ENCODE measurements at regions not wholly inside any gene's neighbourhood (a gene's known extent, or its start where the extent isn't known, plus 50 kb on each side); places are given as distances from the start of the nearest gene placed in this dataset.
A peak's percentile ranks its signal among the peaks of the same experiment; 100 is the strongest.
"Not testable (repeated sequence)": the region's sequence is repeated elsewhere in the genome, so short reads cannot be mapped to it uniquely, and the experiment has no call there.

- no peak for DNase-seq
Measured at GRCh38 chr6:140041056-140041455, 666.6 kb upstream of the CITED2 start.

- no peak for DNase-seq
Measured at GRCh38 chr6:140040396-140040795, 665.9 kb upstream of the CITED2 start.

- no peak for DNase-seq
Measured at GRCh38 chr6:140039364-140039763, 664.9 kb upstream of the CITED2 start.

- no peak for DNase-seq
Measured at GRCh38 chr6:140036196-140036595, 661.7 kb upstream of the CITED2 start.

GRCh38 chr6:140032189-140032588 is 657.7 kb upstream of the CITED2 start:
- DNase-seq, result no peak

- no peak for DNase-seq
Measured at GRCh38 chr6:140029551-140029950, 655.1 kb upstream of the CITED2 start.

- no peak for DNase-seq
Measured at GRCh38 chr6:140027219-140027618, 652.8 kb upstream of the CITED2 start.

- no peak for DNase-seq
Measured at GRCh38 chr6:140026546-140026945, 652.1 kb upstream of the CITED2 start.

GRCh38 chr6:140025171-140025570 is 650.7 kb upstream of the CITED2 start:
- DNase-seq, result no peak

- no peak for DNase-seq
Measured at GRCh38 chr6:140020207-140020791, 645.9 kb upstream of the CITED2 start.

GRCh38 chr6:140018588-140018987 is 644.1 kb upstream of the CITED2 start:
- no peak for DNase-seq

- no peak for DNase-seq
Measured at GRCh38 chr6:140017470-140017869, 643.0 kb upstream of the CITED2 start.

- DNase-seq, result no peak
Measured at GRCh38 chr6:140012150-140012549, 637.7 kb upstream of the CITED2 start.

- no peak for DNase-seq
Measured at GRCh38 chr6:140011537-140011936, 637.1 kb upstream of the CITED2 start.

GRCh38 chr6:140009286-140009685 is 634.8 kb upstream of the CITED2 start:
- no peak for DNase-seq

- DNase-seq, result no peak
Measured at GRCh38 chr6:140007525-140007924, 633.1 kb upstream of the CITED2 start.

- no peak for DNase-seq
Measured at GRCh38 chr6:140003217-140003616, 628.8 kb upstream of the CITED2 start.

GRCh38 chr6:140002396-140003022 is 628.1 kb upstream of the CITED2 start:
- DNase-seq, result no peak

- no peak for DNase-seq
Measured at GRCh38 chr6:140001821-140002341, 627.4 kb upstream of the CITED2 start.

- no peak for DNase-seq
Measured at GRCh38 chr6:140001005-140001404, 626.6 kb upstream of the CITED2 start.

- not testable (repeated sequence) for DNase-seq
Measured at GRCh38 chr6:139999661-140000060, 625.2 kb upstream of the CITED2 start.

- DNase-seq, result not testable (repeated sequence)
Measured at GRCh38 chr6:139998478-139998877, 624.0 kb upstream of the CITED2 start.

- DNase-seq, result peak; percentile 60
Measured at GRCh38 chr6:139996253-139996834, 621.9 kb upstream of the CITED2 start.

GRCh38 chr6:139994998-139995397 is 620.5 kb upstream of the CITED2 start:
- no peak for DNase-seq
